Breast epithelium (tissue), 3 donors: ENCODE measurements at regions not wholly inside any gene's neighbourhood (a gene's known extent, or its start where the extent isn't known, plus 50 kb on each side); places are given as distances from the start of the nearest gene placed in this dataset.

Experiments used
- POLR2AphosphoS5 ChIP-seq, 3 donors: sonication (generic); formaldehyde crosslinking; IDR thresholded peaks; one replicate each; pipeline ENCODE4 v1.6.1; 2017; ENCODE audit warnings: antibody characterized with exemption in 3 of 3
- TF ChIP-seq, protein P1 (sequence below), 3 donors: fragments of 450-650 bp; IDR thresholded peaks; one replicate each; pipeline ENCODE4 v1.5.1; 2016 to 2017; ENCODE audit warnings: antibody characterized with exemption in 3 of 3, mild to moderate bottlenecking in 3 of 3, moderate library complexity in 3 of 3

DNA sequence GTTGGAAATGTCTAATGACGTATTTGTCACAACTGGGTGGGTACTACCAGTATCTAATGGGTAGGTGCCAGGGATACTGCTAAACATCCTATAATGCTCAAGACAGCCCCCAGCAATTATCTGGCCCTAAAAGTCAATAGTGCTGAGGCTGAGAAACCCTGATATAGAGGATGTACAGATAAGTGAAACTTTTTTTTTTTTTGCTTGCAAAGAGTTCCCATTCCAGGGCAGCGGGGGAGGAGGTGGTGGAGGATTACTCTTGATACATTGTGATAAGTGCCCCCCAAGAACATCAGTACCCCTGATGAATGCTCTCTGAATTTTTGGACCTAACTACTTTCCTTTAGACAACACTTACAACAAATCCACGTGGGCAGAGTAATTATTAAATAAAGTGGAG is 329.7 kb upstream of the SPRED2 start:
- TF ChIP-seq, protein P1, sequence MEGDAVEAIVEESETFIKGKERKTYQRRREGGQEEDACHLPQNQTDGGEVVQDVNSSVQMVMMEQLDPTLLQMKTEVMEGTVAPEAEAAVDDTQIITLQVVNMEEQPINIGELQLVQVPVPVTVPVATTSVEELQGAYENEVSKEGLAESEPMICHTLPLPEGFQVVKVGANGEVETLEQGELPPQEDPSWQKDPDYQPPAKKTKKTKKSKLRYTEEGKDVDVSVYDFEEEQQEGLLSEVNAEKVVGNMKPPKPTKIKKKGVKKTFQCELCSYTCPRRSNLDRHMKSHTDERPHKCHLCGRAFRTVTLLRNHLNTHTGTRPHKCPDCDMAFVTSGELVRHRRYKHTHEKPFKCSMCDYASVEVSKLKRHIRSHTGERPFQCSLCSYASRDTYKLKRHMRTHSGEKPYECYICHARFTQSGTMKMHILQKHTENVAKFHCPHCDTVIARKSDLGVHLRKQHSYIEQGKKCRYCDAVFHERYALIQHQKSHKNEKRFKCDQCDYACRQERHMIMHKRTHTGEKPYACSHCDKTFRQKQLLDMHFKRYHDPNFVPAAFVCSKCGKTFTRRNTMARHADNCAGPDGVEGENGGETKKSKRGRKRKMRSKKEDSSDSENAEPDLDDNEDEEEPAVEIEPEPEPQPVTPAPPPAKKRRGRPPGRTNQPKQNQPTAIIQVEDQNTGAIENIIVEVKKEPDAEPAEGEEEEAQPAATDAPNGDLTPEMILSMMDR (IDR thresholded peaks at IDR 0.05) = no peak
- TF ChIP-seq POLR2AphosphoS5 (IDR thresholded peaks at IDR 0.05) = no peak
